NCI-H526 treated with DMSO at 0.1 percent for 48 hours (cell line): ENCODE measurements at regions not wholly inside any gene's neighbourhood (a gene's known extent, or its start where the extent isn't known, plus 50 kb on each side); places are given as distances from the start of the nearest gene placed in this dataset.
"Not testable (repeated sequence)": the region's sequence is repeated elsewhere in the genome, so short reads cannot be mapped to it uniquely, and the experiment has no call there.

Experiments used
- DNase-seq: peaks from one replicate; lab custom pipeline; 2025; lab: John Stamatoyannopoulos, UW

- DNase-seq = no peak
Observed at GRCh38 chr10:84571146-84571545, 242.8 kb downstream of the CCSER2 start.

DNA sequence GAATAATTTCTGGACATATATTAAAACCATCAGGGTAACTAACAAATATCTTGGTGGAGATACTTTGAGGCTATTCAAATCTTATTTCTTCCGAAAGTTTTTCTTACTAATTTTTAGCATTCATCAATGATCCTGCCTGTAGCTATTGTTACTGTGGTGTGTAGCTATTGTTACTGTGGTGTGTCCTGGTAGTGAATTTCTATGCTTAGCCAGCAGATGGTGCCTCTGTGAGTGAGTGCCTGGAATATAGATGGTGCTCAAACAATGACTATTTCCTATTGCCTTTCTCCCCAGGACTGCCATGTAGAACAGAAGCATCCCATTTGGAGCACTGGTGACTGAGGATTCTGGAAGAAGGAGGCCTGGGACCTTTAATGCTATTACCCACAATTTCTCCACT lies 245.7 kb downstream of the CCSER2 start:
- no peak for DNase-seq

GRCh38 chr10:84581976-84582375 lies 253.6 kb downstream of the CCSER2 start:
- DNase-seq = no peak

- no peak for DNase-seq
Observed at GRCh38 chr10:84583501-84583900, 255.1 kb downstream of the CCSER2 start.

DNA sequence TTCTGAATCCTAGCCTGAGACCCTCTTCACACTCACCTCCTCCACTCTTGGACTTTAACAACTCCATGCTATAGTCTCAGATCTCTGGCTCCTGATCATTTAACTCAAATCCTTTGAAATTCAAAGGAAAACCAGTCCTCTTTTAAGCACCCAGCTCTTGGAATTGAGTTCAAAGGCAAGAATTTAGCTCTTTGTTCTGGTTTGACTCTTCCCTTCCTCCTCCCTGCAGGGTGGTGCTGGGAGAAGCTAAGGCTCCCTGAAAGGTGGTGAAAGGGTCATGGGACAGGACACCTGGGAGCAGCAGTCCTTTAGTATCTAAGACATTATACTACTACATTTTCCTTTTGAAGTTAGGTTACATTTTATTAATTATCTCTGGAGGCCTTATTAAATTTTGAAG lies 259.4 kb downstream of the CCSER2 start:
- DNase-seq = no peak

DNA sequence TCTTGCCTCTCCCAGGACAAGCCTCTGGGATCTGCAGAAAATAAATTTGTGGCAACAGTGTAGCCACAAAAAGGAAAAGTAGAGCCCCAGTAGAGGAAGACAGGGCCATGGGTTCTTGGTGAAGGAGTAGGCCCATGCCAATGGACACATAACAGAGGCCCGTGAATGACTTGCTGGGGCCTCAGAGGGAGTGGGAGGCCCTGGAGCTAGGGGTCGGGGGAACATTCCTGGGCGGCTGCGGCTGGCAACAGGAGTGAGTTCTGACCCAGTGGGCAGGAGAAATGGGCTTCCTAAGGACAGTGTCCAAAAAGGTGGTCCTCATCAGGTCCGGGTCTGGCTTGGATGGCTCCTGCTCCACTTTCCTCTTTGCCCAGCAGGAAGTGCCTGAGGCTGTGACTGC lies 260.0 kb downstream of the CCSER2 start:
- DNase-seq = no peak

GRCh38 chr10:84588971-84589370 lies 260.6 kb downstream of the CCSER2 start:
- DNase-seq = no peak

- no peak for DNase-seq
Observed at GRCh38 chr10:84589526-84590205, 261.3 kb downstream of the CCSER2 start.

DNA sequence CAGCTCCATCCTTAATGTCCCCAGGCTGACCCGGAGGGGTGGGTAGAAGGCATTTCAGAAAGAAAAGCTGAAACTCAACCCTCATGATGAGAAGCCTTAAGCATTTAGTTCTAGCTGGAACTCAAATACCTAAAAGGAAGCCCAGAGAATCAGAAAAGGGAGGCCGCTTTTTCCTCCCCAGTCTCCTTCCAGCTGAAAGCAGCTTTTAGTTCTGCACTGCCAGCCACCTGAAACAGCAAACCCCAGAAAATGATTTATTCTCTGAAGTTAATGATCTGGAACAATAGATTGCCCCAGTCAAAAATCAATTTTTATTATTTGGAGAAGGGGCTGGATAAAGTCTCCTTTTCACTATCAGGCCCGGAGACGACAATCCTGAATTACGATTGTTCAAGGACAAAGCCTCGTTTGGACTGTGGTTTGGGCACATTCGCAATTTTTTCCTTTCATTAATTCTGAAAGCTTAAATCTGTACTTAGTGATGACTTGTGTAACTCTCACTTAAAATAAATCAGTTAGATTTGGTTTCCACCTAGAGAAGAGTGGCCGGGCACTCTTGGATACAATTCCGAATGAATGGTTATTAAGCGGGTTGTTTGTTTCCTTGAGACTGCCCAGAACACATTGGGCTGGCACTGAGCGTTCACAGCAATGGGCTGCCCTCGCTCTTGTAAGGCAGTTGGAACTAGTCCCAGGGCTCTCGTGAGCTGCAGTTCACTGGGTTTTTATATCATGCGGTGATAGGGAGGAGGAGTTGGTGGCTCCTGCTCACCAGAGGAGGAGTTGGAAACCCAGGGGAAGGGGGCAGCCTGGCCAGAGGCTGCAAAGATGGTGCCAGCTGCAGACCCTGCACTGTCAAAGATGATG lies 262.2 kb downstream of the CCSER2 start:
- no peak for DNase-seq

DNA sequence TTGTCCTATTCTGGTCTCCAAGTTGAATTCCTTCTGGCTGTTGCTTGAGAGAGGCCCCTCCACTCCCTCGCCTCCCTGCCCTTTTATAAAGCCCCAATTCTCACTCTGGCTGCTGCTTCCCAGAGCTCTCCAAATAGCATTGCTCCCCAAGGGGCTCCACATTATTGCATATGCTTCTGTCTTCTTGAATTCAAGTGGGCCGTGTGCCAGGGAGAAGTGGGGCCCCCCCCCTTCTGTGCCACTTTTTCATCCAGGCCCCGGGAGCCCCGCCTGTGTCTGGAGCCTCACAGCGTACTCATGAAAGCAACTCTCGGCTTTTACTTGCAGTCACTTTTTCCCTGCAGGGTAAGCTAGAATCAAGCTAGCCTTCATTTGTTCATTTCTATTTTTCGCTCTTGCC lies 265.1 kb downstream of the CCSER2 start:
- no peak for DNase-seq

DNA sequence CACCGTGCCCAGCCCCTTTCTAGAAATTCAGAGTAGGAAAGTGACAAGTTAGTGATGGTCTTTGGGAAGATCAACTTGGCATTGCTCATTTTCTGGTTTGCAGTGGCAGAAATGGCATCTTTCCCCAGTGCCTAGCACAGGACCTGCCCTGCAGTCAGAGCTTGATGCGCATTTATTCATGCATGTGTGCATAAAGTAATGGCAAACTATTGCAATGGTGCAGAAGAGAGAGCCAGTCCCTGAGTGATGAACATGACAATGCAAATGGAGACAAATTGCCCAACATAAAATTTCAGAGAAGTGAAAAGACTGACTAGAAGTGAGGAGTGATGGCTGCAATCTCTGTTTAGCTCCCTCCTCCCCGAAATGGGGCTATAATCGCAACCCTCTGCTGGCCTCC lies 268.2 kb downstream of the CCSER2 start:
- no peak for DNase-seq

GRCh38 chr10:84599254-84599653 lies 270.9 kb downstream of the CCSER2 start:
- DNase-seq = no peak

GRCh38 chr10:84600947-84601346 lies 272.6 kb downstream of the CCSER2 start:
- DNase-seq = no peak

- not testable (repeated sequence) for DNase-seq
Observed at GRCh38 chr10:84602543-84602942, 274.2 kb downstream of the CCSER2 start.

GRCh38 chr10:84603971-84604370 lies 275.6 kb downstream of the CCSER2 start:
- no peak for DNase-seq

DNA sequence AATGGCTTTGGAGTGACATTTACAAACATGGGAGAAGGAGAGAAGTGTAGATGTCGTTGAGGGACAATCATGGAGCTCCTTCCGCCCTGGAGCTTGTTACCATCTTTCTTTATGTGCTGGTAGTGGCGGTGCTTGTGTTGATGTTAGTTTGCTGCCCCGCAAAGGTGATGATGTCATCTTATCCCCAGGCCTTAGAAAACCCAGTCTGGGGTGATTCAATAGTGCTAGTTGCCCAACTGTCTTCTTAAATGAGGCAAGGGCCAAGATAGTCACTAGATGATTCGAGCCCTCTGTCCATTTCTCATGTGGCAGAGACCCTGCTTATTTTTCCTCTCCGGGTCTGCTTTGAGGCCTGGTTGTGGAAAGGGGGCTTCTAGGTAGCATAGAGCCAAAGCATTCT lies 277.4 kb downstream of the CCSER2 start:
- no peak for DNase-seq

- no peak for DNase-seq
Observed at GRCh38 chr10:84606428-84606827, 278.0 kb downstream of the CCSER2 start.

GRCh38 chr10:84607044-84607443 lies 278.7 kb downstream of the CCSER2 start:
- DNase-seq = no peak

DNA sequence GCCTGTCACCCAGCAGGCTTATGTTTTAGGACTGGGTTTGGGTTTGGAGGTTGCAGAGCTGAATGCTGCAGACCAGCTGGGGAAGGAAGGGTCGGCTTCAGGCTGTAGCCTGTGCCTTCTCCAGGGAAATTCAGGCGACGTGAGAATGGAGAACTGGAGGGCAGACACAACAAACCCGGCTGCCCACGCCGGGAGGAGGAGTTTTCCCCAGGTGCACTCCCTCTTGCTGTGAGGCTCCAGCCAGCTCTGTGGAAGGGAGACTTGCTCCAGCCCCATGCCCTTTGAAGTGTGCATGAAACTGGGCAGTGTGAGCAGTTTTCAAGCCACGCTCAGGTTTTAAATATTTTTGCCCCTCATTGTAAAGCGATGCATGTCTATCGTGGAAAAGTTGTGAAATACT lies 279.1 kb downstream of the CCSER2 start:
- no peak for DNase-seq

- DNase-seq = no peak
Observed at GRCh38 chr10:84608126-84608525, 279.7 kb downstream of the CCSER2 start.

- peak; percentile 35 for DNase-seq
Observed at GRCh38 chr10:84613336-84614021, 285.1 kb downstream of the CCSER2 start.

GRCh38 chr10:84626397-84627087 lies 298.2 kb downstream of the CCSER2 start:
- no peak for DNase-seq
